ENCODE measurements at regions not wholly inside any gene's neighbourhood (a gene's known extent, or its start where the extent isn't known, plus 50 kb on each side); places are given as distances from the start of the nearest gene placed in this dataset.

DNA sequence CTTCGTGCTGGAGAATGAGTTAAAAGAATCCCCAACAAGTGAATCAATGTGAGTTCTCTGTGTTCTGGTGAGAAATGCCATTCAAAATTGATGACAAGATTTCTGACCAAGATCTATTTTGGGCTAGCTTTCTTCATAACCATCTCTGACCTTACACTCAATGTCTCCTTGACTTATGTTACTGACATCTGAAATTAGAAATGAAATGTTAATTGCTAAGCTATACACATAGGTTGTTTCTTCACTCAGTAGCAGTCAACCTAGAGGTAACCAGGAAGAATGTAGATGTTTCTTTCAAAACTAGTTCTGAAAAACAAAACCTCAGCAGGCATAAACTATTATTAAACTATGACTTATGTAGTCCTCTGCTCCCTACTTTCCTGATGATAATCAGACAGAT lies 2220.7 kb upstream of the C9orf72 start:
- TF ChIP-seq, protein P1, sequence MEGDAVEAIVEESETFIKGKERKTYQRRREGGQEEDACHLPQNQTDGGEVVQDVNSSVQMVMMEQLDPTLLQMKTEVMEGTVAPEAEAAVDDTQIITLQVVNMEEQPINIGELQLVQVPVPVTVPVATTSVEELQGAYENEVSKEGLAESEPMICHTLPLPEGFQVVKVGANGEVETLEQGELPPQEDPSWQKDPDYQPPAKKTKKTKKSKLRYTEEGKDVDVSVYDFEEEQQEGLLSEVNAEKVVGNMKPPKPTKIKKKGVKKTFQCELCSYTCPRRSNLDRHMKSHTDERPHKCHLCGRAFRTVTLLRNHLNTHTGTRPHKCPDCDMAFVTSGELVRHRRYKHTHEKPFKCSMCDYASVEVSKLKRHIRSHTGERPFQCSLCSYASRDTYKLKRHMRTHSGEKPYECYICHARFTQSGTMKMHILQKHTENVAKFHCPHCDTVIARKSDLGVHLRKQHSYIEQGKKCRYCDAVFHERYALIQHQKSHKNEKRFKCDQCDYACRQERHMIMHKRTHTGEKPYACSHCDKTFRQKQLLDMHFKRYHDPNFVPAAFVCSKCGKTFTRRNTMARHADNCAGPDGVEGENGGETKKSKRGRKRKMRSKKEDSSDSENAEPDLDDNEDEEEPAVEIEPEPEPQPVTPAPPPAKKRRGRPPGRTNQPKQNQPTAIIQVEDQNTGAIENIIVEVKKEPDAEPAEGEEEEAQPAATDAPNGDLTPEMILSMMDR (IDR thresholded peaks at IDR 0.05; ENCODE audit: low read depth, low read length, poor library complexity, severe bottlenecking), result no peak
- no peak for TF ChIP-seq EZH2phosphoT487 (IDR thresholded peaks at IDR 0.05; ENCODE audit: borderline replicate concordance, low read length)

Data from DOHH2 (cell line).